ENCODE measurements at regions not wholly inside any gene's neighbourhood (a gene's known extent, or its start where the extent isn't known, plus 50 kb on each side); places are given as distances from the start of the nearest gene placed in this dataset.

- TF ChIP-seq CTCF (IDR thresholded peaks at IDR 0.05) (no peak), EZH2 (IDR thresholded peaks at IDR 0.05; ENCODE audit: borderline replicate concordance, insufficient read depth, low read depth, low read length, poor library complexity, severe bottlenecking) (no peak)
Observed at GRCh38 chr11:122030286-122030685, 85.7 kb downstream of the BLID start.
